Spleen (tissue), 11 donors: ENCODE measurements at regions not wholly inside any gene's neighbourhood (a gene's known extent, or its start where the extent isn't known, plus 50 kb on each side); places are given as distances from the start of the nearest gene placed in this dataset.
A peak's percentile ranks its signal among the peaks of the same experiment; 100 is the strongest.

Experiments
- DNase-seq: peaks from one replicate; pipeline ENCODE4 v3.0.0-alpha.2; 2020
- H3K27ac ChIP-seq, 8 donors: fragments of 200-600 bp; sonication (generic) in 7 of 8; 1 replicate in 4 of 8; 2 replicates in 4 of 8; pipeline versions ENCODE4 v1.5.0 to v1.8.0; 2016 to 2021; ENCODE audit warnings: inconsistent platforms in 4 of 8, mild to moderate bottlenecking in 4 of 8, moderate library complexity in 1 of 8
- H3K27me3 ChIP-seq, 7 donors: fragments of 200-600 bp; sonication (generic) in 6 of 7; replicated peaks in 1 of 7; 1 replicate in 4 of 7; 2 replicates in 3 of 7; pipeline versions ENCODE4 v1.5.0 to v1.8.0; 2016 to 2021; ENCODE audit warnings: inconsistent platforms in 3 of 7, mild to moderate bottlenecking in 1 of 7
- H3K36me3 ChIP-seq, 6 donors: fragments of 200-600 bp; sonication (generic) in 5 of 6; 1 replicate in 4 of 6; 2 replicates in 2 of 6; pipeline versions ENCODE4 v1.5.0 to v1.8.0; 2016 to 2021; ENCODE audit warnings: inconsistent platforms in 2 of 6
- H3K4me1 ChIP-seq, 6 donors: fragments of 200-600 bp; sonication (generic) in 5 of 6; 1 replicate in 3 of 6; 2 replicates in 3 of 6; pipeline versions ENCODE4 v1.5.0 to v1.8.0; 2016 to 2021; ENCODE audit warnings: inconsistent platforms in 3 of 6
- H3K4me3 ChIP-seq, 8 donors: fragments of 200-600 bp; sonication (generic) in 7 of 8; 1 replicate in 4 of 8; 2 replicates in 4 of 8; pipeline versions ENCODE4 v1.5.0 to v1.8.0; 2016 to 2021; ENCODE audit warnings: inconsistent platforms in 4 of 8, mild to moderate bottlenecking in 4 of 8, moderate library complexity in 2 of 8
- H3K9me3 ChIP-seq, 8 donors: fragments of 200-600 bp; sonication (generic) in 7 of 8; 1 replicate in 4 of 8; 2 replicates in 4 of 8; pipeline versions ENCODE4 v1.5.0 to v1.8.0; 2016 to 2021; ENCODE audit warnings: inconsistent platforms in 4 of 8
- CTCF ChIP-seq, 11 experiments: fragments of 200-600 bp in 7 of 11; fragments of 450-650 bp in 4 of 11; sonication (generic) in 4 of 11; IDR thresholded peaks in 8 of 11; conservative IDR thresholded peaks in 3 of 11; 1 replicate in 7 of 11; 2 replicates in 4 of 11; pipeline versions ENCODE4 v1.4.0 to v1.8.0; 2016 to 2021; ENCODE audit warnings: antibody characterized with exemption in 11 of 11, inconsistent platforms in 4 of 11, mild to moderate bottlenecking in 1 of 11
- POLR2A ChIP-seq, 3 donors: fragments of 450-650 bp; IDR thresholded peaks; one replicate each; pipeline ENCODE4 v1.5.1; 2017; ENCODE audit warnings: antibody characterized with exemption in 3 of 3, mild to moderate bottlenecking in 1 of 3
- POLR2AphosphoS5 ChIP-seq, 3 donors: sonication (generic); formaldehyde crosslinking; IDR thresholded peaks; one replicate each; pipeline ENCODE4 v1.5.1; 2017; ENCODE audit warnings: antibody characterized with exemption in 3 of 3
- WGBS, 5 donors: extraction: QIAGEN DNeasy Blood & Tissue Kit in 3 of 5; methylation state at CpG; one replicate each; pipeline versions ENCODE4 v1.1.5 to v1.1.7; 2013 to 2018; 5-methylcytosine and 5-hydroxymethylcytosine counted together
- intact Hi-C: fragments of 100-400 bp; cut with DNase I; formaldehyde crosslinking; loops from one replicate; pipeline ENCODE4 v1.15.0; 2023; ENCODE audit warnings: low total_unique reads
- donor health status: healthy with polysubstance abuse.
- donor health status: DM: no; HTN: no; CAD: no; lungs with moderate emphysema.
- donor health status: DM: no; HTN: no; CAD: no.
- donor health status: Bipolar disorder and iron deficiency.
- donor health status: healthy.
- donor health status: DM: no; HTN: no; CAD: no.
- donor health status: DM: yes; HTN: yes; CAD: no.

GRCh38 chr2:107062173-107062572, 176.2 kb upstream of the ST6GAL2 start:
- intact Hi-C loops, result no loop called here
- 35 to 61% (median 51%) methylated on average over 4 of the region's 4 CpGs for WGBS, 5 donors
- TF ChIP-seq CTCF (IDR thresholded peaks at IDR 0.05 in 8 of 11, conservative IDR thresholded peaks at IDR 0.05 in 3 of 11) (no peak), POLR2AphosphoS5 (IDR thresholded peaks at IDR 0.05) (no peak), POLR2A (IDR thresholded peaks at IDR 0.05) (no peak)
- H3K4me3 ChIP-seq, result no peak overlapping the region
- H3K4me1 ChIP-seq, result no peaks in the 10 kb centered on the region
- no peak for DNase-seq
- no peaks in the 10 kb centered on the region for H3K9me3 ChIP-seq
- no peak overlapping the region for H3K27ac ChIP-seq
- no peaks in the 10 kb centered on the region for H3K36me3 ChIP-seq
- no peaks in the 10 kb centered on the region for H3K27me3 ChIP-seq

- Histone ChIP-seq H3K4me1 (no peaks in the 10 kb centered on the region), H3K4me3 (no peak overlapping the region), H3K27me3 (no peaks in the 10 kb centered on the region), H3K36me3 (no peaks in the 10 kb centered on the region), H3K9me3 (no peaks in the 10 kb centered on the region), H3K27ac (no peak overlapping the region)
- intact Hi-C loops, result no loop called here
- no peak for TF ChIP-seq POLR2A (IDR thresholded peaks at IDR 0.05)
- no peak for TF ChIP-seq POLR2AphosphoS5 (IDR thresholded peaks at IDR 0.05)
- TF ChIP-seq CTCF (IDR thresholded peaks at IDR 0.05 in 8 of 11, conservative IDR thresholded peaks at IDR 0.05 in 3 of 11), result no peak
- WGBS, 5 donors, result 70 to 75% (median 74%) methylated on average over 5 of the region's 5 CpGs
- no peak for DNase-seq
Observed at GRCh38 chr2:107062599-107063220, 176.7 kb upstream of the ST6GAL2 start.

- Histone ChIP-seq H3K27me3 (no peaks in the 10 kb centered on the region), H3K36me3 (no peaks in the 10 kb centered on the region), H3K27ac (no peak overlapping the region), H3K4me3 (no peak overlapping the region), H3K9me3 (no peaks in the 10 kb centered on the region), H3K4me1 (no peaks in the 10 kb centered on the region)
- 88 to 94% (median 93%) methylated on average over 3 of the region's 3 CpGs for WGBS, 5 donors
- intact Hi-C loops, result no loop called here
- no peak for DNase-seq
- TF ChIP-seq POLR2AphosphoS5 (IDR thresholded peaks at IDR 0.05) (no peak), POLR2A (IDR thresholded peaks at IDR 0.05) (no peak), CTCF (IDR thresholded peaks at IDR 0.05 in 8 of 11, conservative IDR thresholded peaks at IDR 0.05 in 3 of 11) (no peak)
Observed at GRCh38 chr2:107063228-107063627, 177.3 kb upstream of the ST6GAL2 start.

GRCh38 chr2:107064750-107065149, 178.8 kb upstream of the ST6GAL2 start:
- Histone ChIP-seq H3K4me1 (no peaks in the 10 kb centered on the region), H3K9me3 (no peaks in the 10 kb centered on the region), H3K4me3 (no peak overlapping the region), H3K27me3 (no peaks in the 10 kb centered on the region), H3K36me3 (no peaks in the 10 kb centered on the region), H3K27ac (no peak overlapping the region)
- TF ChIP-seq CTCF (IDR thresholded peaks at IDR 0.05 in 8 of 11, conservative IDR thresholded peaks at IDR 0.05 in 3 of 11), result no peak
- peak in 1 of 3 donors; percentile 16 for TF ChIP-seq POLR2AphosphoS5 (IDR thresholded peaks at IDR 0.05)
- no peak for TF ChIP-seq POLR2A (IDR thresholded peaks at IDR 0.05)
- DNase-seq, result no peak
- WGBS, 5 donors, result 71 to 85% (median 80%) methylated on average over 6 of the region's 6 CpGs
- intact Hi-C loops, result no loop called here
